Duodenal mucosa (tissue), 2 donors: ENCODE measurements at regions not wholly inside any gene's neighbourhood (a gene's known extent, or its start where the extent isn't known, plus 50 kb on each side); places are given as distances from the start of the nearest gene placed in this dataset.

Source experiments
- H3K27ac ChIP-seq: one replicate; pipeline ENCODE4 v1.7.0; 2013; ENCODE audit warnings: low read depth, low read length
- H3K27me3 ChIP-seq, 2 donors: one replicate each; pipeline ENCODE4 v1.7.0; 2013; ENCODE audit warnings: low read length in 2 of 2, control low read depth in 1 of 2; ENCODE audit not compliant: insufficient read depth in 2 of 2, control insufficient read depth in 1 of 2
- H3K36me3 ChIP-seq, 2 donors: one replicate each; pipeline ENCODE4 v1.7.0; 2013; ENCODE audit warnings: low read length in 2 of 2, control low read depth in 1 of 2; ENCODE audit not compliant: insufficient read depth in 2 of 2, control insufficient read depth in 1 of 2
- H3K4me1 ChIP-seq, 2 donors: one replicate each; pipeline ENCODE4 v1.7.0; 2013; ENCODE audit warnings: low read length in 2 of 2, control low read depth in 1 of 2; ENCODE audit not compliant: insufficient read depth in 2 of 2, control insufficient read depth in 1 of 2
- H3K4me3 ChIP-seq, 2 donors: one replicate each; pipeline ENCODE4 v1.7.0; 2013; ENCODE audit warnings: low read length in 2 of 2, low read depth in 1 of 2
- H3K9ac ChIP-seq, 2 donors: one replicate each; pipeline ENCODE4 v1.7.0; 2013; ENCODE audit warnings: low read length in 2 of 2, low read depth in 1 of 2
- H3K9me3 ChIP-seq, 2 donors: one replicate each; pipeline ENCODE4 v1.7.0; 2013; ENCODE audit warnings: low read length in 2 of 2, control low read depth in 1 of 2; ENCODE audit not compliant: control insufficient read depth in 1 of 2

GRCh38 chr7:20267482-20267881, 50.3 kb upstream of the MACC1 start:
- no peaks in the 10 kb centered on the region for H3K36me3 ChIP-seq
- H3K9me3 ChIP-seq: no peaks in the 10 kb centered on the region
- no peaks in the 10 kb centered on the region for H3K4me1 ChIP-seq
- H3K9ac ChIP-seq: no peak overlapping the region
- H3K4me3 ChIP-seq: no peak overlapping the region
- H3K27me3 ChIP-seq: no peaks in the 10 kb centered on the region
- no peak overlapping the region for H3K27ac ChIP-seq

DNA sequence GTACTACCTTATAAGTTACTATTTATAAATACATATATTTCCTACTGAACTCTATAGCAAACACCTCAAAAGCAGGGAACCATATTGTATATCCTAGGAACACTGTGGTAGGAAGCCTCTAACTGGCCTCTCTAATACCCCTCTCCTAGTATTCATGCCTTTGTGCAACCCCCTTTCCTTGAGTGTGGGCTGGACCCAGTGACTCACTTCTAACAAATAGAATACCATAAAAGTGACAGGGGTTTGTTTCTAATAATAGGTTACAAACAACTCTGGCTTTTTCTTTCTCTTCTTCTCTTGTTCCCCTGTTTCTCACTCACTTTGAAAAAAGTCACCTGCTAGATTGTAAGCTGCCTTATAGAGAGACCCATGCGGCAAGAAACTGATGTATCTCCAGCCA, 51.6 kb upstream of the MACC1 start:
- Histone ChIP-seq H3K27me3 (no peaks in the 10 kb centered on the region), H3K9me3 (no peaks in the 10 kb centered on the region), H3K36me3 (no peaks in the 10 kb centered on the region), H3K27ac (no peak overlapping the region), H3K4me3 (no peak overlapping the region), H3K4me1 (no peaks in the 10 kb centered on the region), H3K9ac (no peak overlapping the region)

DNA sequence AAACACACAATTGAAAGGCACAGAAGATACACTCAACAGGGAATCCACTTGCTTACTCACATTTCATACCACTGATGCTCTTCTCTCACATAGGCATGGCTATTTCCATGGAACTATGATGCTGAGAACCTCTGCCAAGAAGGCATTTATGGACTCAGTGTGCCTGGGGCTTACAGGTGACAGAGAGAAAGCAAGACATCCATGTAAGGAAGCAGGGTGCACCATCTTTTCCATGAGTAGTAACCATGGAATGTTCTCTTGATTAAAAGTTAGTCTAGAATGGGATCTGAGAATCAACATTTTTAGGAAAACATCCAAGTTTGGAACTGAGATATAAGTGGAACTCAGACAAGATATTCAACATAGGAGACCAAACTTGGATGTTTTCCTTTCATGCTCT, 52.5 kb upstream of the MACC1 start:
- no peak overlapping the region for H3K27ac ChIP-seq
- H3K36me3 ChIP-seq: no peaks in the 10 kb centered on the region
- H3K4me3 ChIP-seq: no peak overlapping the region
- H3K27me3 ChIP-seq: no peaks in the 10 kb centered on the region
- H3K9me3 ChIP-seq: no peaks in the 10 kb centered on the region
- H3K9ac ChIP-seq: no peak overlapping the region
- H3K4me1 ChIP-seq: no peaks in the 10 kb centered on the region

DNA sequence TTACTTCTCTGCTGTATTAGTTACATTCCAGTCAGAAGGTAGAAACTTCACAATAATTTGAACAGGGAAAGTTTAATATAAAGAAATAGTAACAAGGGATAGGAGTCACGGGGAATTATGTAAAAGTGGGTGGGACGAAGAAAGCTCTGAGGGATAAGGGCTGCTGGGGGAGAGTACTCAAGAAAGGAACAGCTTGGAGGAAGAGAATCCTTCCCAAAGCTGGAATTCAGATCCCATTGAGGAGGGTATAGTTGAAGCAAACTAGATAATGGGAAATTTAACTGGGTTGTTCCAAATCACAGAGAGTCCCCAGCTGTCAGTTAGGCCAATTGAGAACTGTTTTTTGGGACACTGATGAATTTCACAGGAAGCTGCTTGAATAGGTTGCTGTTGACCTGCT, 53.2 kb upstream of the MACC1 start:
- Histone ChIP-seq H3K36me3 (no peaks in the 10 kb centered on the region), H3K9me3 (no peaks in the 10 kb centered on the region), H3K4me3 (peak overlapping the region in 1 of 2 donors; percentile 5), H3K4me1 (no peaks in the 10 kb centered on the region), H3K9ac (no peak overlapping the region), H3K27ac (no peak overlapping the region), H3K27me3 (no peaks in the 10 kb centered on the region)

GRCh38 chr7:20270867-20271266, 53.7 kb upstream of the MACC1 start:
- Histone ChIP-seq H3K9me3 (no peaks in the 10 kb centered on the region), H3K36me3 (no peaks in the 10 kb centered on the region), H3K4me3 (peak overlapping the region; percentile 5 to 11), H3K9ac (no peak overlapping the region), H3K4me1 (no peaks in the 10 kb centered on the region), H3K27ac (no peak overlapping the region), H3K27me3 (no peaks in the 10 kb centered on the region)

DNA sequence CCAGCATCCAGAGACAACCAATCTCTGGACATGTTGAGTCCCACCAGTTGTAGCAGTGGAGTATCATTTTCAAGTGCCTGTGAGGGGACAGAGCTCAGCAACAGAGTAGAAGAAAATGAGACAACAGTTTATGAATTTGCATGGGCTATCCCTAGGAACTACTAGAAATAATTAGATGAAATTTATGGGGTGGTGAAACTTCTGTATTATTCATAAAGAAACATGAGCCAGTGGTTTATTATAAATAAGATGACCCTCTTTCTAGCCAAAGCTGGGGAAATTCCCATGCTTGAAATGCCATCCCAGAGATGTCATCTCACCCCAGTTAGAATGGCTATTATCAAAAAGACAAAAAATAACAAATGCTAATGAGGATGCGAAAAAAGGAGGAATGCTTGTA, 55.1 kb upstream of the ITGB8 start:
- H3K4me1 ChIP-seq: no peaks in the 10 kb centered on the region
- H3K27me3 ChIP-seq: no peaks in the 10 kb centered on the region

DNA sequence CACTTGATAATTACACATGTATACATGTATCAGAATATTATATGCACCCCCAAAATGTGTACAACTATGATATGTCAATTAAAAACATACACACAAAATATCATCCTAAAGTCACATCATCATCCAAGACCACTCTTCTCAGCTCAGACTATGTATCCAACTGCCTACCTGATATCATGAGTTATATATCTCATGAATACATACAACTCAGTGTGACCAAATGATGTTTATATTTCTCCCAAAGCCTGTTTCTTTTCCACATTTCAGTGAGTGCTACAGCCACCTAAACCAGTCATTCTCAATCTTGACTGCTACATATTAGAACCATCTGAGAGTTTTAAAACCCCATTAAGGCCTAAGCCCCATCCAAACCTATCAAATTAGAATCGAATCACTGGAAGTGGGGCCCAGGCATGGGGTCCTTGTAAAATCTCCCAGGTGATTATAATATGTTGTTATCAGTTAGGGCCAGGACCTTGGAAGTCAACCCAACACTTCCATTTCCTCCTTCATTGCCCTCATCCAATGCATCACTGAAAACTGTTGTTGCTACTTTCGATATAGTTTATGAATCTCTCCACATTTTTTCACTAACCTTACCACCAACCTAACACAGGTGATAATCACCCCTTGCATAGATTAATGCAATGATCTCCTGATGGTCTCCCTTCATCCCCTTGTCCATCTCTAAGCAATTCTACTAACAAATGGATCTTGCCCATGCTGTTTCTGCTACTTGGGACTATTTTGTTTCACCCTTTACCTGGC, 53.8 kb upstream of the ITGB8 start:
- Histone ChIP-seq H3K9ac (no peak overlapping the region), H3K36me3 (peaks cover 0 to 3% of the 10 kb centered on the region in 2 donors), H3K9me3 (no peaks in the 10 kb centered on the region), H3K4me1 (no peaks in the 10 kb centered on the region), H3K27ac (no peak overlapping the region), H3K4me3 (no peak overlapping the region), H3K27me3 (no peaks in the 10 kb centered on the region)

More for the DNA sequence above, 55.1 kb upstream of the ITGB8 start:
- Histone ChIP-seq H3K9ac (no peak overlapping the region), H3K9me3 (no peaks in the 10 kb centered on the region), H3K27ac (no peak overlapping the region), H3K4me3 (no peak overlapping the region), H3K36me3 (peaks cover 0 to 3% of the 10 kb centered on the region in 2 donors)

- Histone ChIP-seq H3K4me1 (no peaks in the 10 kb centered on the region), H3K4me3 (no peak overlapping the region), H3K9ac (no peak overlapping the region), H3K9me3 (no peaks in the 10 kb centered on the region), H3K27ac (no peak overlapping the region), H3K27me3 (no peaks in the 10 kb centered on the region), H3K36me3 (peaks cover 0 to 3% of the 10 kb centered on the region in 2 donors)
Measured at GRCh38 chr7:20279979-20280378, 50.7 kb upstream of the ITGB8 start.

GRCh38 chr7:20280475-20281351, 50.0 kb upstream of the ITGB8 start:
- no peak overlapping the region for H3K9ac ChIP-seq
- no peaks in the 10 kb centered on the region for H3K9me3 ChIP-seq
- H3K27ac ChIP-seq: no peak overlapping the region
- H3K4me3 ChIP-seq: no peak overlapping the region
- H3K4me1 ChIP-seq: no peaks in the 10 kb centered on the region
- H3K27me3 ChIP-seq: no peaks in the 10 kb centered on the region
- H3K36me3 ChIP-seq: peaks cover 0 to 3% of the 10 kb centered on the region in 2 donors
